Fibroblast of skin of abdomen (primary cell): ENCODE measurements at regions not wholly inside any gene's neighbourhood (a gene's known extent, or its start where the extent isn't known, plus 50 kb on each side); places are given as distances from the start of the nearest gene placed in this dataset.
"Not testable (repeated sequence)": the region's sequence is repeated elsewhere in the genome, so short reads cannot be mapped to it uniquely, and the experiment has no call there.

Source experiments
- DNase-seq: peaks from one replicate; pipeline ENCODE4 v3.0.0-alpha.2; 2013

GRCh38 chr16:59591480-59591879, 857.4 kb upstream of the GOT2 start:
- DNase-seq, result peak; percentile 37

- DNase-seq, result no peak
These were observed 856.7 kb upstream of the GOT2 start for GRCh38 chr16:59590845-59591244.

GRCh38 chr16:59586331-59586730, 852.2 kb upstream of the GOT2 start:
- no peak for DNase-seq

DNA sequence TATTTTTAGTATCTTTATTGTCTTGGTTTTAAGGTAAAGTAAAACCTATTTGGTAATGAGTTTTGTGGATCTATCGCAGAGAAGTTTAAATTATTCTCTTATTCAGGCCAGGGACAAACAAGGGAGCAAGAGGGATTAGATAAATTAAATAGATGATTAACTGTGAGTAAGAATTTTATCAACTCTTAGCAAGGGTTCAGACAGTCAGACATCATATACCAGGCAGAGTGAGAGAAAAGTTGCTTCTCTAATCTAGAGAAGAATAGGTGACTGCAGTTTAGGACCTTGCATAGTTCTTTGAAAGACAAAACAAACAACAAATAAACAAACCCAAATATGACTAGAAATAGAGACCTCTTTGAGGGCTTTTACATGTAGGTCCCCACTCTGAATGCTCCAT, 840.2 kb upstream of the GOT2 start:
- DNase-seq, result no peak

GRCh38 chr16:59573528-59574271, 839.6 kb upstream of the GOT2 start:
- peak; percentile 92 for DNase-seq

DNA sequence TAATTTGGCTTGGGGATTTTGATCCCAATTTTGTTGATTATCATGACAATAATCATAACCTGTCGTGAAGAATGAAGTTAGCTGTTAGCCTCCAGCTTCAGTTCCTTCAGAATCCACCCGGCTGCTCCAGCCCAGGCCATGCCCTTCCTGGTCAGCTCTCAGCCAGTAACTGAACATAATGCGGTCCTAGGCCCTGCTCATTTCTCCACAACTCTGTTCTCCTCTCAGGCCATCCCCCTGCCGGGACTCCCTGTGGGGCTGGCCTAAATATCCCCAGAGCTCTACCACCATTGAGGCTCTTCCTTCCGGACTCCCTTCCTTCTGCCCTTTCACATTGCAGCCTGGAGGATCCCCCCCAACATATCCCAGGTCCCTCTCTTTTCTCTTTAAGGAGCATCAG, 833.4 kb upstream of the GOT2 start:
- DNase-seq, result no peak

GRCh38 chr16:59566446-59566845, 832.3 kb upstream of the GOT2 start:
- no peak for DNase-seq

DNA sequence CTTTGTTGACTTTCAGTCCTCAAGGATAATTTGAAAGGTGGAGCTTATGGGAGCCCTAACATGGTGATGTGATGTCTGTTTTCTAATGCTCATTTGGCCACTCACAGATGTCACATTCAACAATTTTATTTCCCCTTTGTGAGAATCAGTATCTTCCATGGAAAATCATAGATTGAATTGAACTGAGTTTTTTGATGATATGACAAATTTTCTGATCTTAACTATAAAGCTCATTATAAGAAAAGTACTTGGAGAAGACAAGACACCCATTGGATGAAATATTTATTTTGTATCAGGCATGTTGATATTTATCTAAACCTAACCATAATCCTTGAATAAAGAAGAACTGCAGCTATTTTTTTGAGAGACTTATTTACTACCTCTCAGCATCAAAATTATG, 824.6 kb upstream of the GOT2 start:
- DNase-seq, result no peak

- DNase-seq, result no peak
These were observed 818.0 kb upstream of the GOT2 start for GRCh38 chr16:59552164-59552563.

- peak; percentile 73 for DNase-seq
These were observed 811.6 kb upstream of the GOT2 start for GRCh38 chr16:59545721-59546120.

DNA sequence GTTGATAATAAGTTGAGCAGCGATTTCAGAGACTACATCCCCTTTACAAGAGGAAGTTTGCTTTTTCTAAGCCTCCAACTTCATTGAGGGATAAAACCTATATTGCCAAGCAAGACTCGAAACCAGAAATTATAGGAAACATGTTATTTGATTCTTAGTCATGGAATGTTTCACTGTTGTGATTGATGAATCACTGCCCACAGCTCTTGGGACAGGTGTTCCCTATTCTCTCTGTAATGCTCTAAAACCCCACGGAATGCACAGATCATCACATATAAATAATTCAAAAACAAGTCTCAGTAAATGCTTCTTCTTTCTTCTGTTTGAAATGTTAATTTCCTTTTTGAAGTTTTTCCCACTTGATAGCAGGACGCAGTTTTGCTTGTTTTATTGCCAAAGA, 809.5 kb upstream of the GOT2 start:
- peak; percentile 88 for DNase-seq

GRCh38 chr16:59540621-59541020, 806.5 kb upstream of the GOT2 start:
- DNase-seq, result peak; percentile 42

DNA sequence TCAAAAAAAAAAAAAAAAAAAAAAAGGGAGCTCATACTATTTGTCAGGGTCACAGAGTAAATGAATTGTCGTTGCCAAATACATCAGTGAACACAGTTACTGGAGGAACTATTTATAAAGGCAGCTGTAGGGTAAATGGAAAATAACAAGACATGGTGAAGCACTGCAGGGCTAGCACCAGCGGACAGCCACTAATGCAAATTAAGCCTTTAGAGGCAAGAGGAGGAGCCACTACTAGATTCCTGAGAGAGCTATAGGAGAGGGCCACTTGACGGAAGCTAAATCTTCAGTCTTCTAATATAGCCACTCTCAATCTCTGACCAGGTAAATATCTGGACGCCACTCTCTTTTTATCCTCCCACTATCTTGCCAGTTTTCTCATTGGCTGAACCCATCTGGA, 801.2 kb upstream of the GOT2 start:
- DNase-seq, result no peak

DNA sequence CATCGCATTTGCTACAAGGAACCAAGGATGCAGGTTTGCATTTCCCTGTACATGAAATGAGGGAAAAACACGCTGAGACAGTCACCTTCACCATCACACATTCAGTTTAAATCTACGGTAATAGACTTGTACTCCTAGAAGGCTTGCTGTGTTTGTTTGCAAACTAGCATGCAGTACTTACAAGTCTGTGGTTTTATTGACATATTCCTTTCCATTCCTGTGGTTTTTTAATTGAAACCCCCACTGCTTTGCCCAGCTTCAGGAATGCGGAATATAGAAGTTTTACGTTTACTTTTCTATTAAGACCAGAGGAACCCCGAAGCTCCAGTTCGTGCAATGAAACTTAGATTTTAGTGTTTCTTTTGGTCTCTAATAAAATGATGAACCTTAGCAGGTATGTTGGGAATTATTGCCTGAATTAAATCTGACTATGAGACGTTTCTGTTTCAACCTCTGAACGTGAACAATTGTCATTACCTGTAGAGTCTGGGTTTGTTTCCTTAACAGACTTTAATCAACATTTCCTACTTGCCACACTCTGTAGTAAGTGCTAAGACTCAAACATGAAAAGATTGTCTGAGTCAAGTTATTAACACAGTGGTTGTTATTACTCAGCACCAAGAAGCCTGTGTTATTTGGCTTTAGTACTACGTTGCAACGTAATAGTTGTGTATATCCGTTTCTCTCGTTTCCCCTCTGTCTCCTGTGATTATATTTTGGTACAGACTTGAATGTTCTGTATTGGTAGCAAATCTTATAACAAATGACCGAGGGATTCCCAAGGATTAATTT, 793.3 kb upstream of the GOT2 start:
- peak; percentile 87 for DNase-seq

GRCh38 chr16:59522826-59523225, 788.7 kb upstream of the GOT2 start:
- no peak for DNase-seq

GRCh38 chr16:59518721-59519120, 784.6 kb upstream of the GOT2 start:
- DNase-seq, result not testable (repeated sequence)

- no peak for DNase-seq
These were observed 780.5 kb upstream of the GOT2 start for GRCh38 chr16:59514651-59515050.

DNA sequence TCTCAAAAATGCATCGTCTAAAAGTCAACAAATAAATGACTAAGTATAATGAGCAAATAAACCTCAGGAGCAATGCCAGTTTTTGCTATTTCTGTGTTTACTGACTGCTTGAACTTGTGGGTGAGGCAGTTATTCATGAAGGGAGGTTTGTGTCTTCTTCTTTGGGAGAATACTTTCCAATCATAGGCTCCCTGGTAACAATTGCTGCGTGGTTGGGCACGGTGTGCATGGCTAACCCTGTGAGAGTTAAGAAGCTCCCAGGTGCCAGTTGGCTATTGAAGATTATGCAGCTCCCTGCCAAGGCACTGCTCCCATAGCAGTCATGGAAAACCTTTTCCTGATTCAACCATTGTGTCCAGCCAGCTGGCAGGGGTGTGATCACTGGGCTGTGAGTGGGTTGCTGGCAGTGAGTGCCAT, 775.9 kb upstream of the GOT2 start:
- DNase-seq, result no peak

DNA sequence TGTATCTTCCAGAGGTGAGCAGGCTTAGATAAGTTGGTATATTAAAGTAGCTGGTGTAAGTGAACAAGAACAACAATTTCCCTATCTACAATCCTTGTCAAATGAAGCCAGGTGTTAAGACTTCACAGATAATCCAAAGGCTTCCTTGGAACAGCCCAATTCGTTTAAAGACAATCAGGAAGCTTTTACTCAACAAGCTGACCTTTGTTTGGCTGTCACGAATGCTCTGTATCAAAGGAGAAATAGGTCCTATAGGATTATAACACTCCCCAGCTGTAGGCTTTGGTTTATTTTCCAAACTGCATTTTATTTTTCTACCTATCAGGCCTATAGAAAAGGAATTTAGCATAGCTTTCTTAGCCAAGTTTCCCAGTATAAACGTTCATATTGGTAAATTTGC, 766.5 kb upstream of the GOT2 start:
- DNase-seq, result no peak

- no peak for DNase-seq
These were observed 753.0 kb upstream of the GOT2 start for GRCh38 chr16:59487067-59487466.

GRCh38 chr16:59484833-59485516, 750.9 kb upstream of the GOT2 start:
- DNase-seq, result no peak

- no peak for DNase-seq
These were observed 744.7 kb upstream of the GOT2 start for GRCh38 chr16:59478838-59479237.

GRCh38 chr16:59470556-59470955, 736.4 kb upstream of the GOT2 start:
- no peak for DNase-seq

GRCh38 chr16:59469266-59469665, 735.1 kb upstream of the GOT2 start:
- peak; percentile 24 for DNase-seq
